Uterus (tissue), 2 donors: ENCODE measurements at regions not wholly inside any gene's neighbourhood (a gene's known extent, or its start where the extent isn't known, plus 50 kb on each side); places are given as distances from the start of the nearest gene placed in this dataset.
"Not testable (repeated sequence)": the region's sequence is repeated elsewhere in the genome, so short reads cannot be mapped to it uniquely, and the experiment has no call there.

Experiments used
- POLR2A ChIP-seq, 2 donors: fragments of 450-650 bp; IDR thresholded peaks; one replicate each; pipeline ENCODE4 v1.6.1; 2016; ENCODE audit warnings: antibody characterized with exemption in 2 of 2, mild to moderate bottlenecking in 1 of 2, moderate library complexity in 1 of 2
- TF ChIP-seq, protein P1 (sequence below), 4 experiments: fragments of 200-600 bp in 2 of 4; fragments of 450-650 bp in 2 of 4; sonication (generic) in 2 of 4; IDR thresholded peaks; one replicate each; pipeline ENCODE4 v1.5.1; 2016 to 2019; ENCODE audit warnings: antibody characterized with exemption in 4 of 4, mild to moderate bottlenecking in 2 of 4, moderate library complexity in 1 of 4

- TF ChIP-seq, protein P1, sequence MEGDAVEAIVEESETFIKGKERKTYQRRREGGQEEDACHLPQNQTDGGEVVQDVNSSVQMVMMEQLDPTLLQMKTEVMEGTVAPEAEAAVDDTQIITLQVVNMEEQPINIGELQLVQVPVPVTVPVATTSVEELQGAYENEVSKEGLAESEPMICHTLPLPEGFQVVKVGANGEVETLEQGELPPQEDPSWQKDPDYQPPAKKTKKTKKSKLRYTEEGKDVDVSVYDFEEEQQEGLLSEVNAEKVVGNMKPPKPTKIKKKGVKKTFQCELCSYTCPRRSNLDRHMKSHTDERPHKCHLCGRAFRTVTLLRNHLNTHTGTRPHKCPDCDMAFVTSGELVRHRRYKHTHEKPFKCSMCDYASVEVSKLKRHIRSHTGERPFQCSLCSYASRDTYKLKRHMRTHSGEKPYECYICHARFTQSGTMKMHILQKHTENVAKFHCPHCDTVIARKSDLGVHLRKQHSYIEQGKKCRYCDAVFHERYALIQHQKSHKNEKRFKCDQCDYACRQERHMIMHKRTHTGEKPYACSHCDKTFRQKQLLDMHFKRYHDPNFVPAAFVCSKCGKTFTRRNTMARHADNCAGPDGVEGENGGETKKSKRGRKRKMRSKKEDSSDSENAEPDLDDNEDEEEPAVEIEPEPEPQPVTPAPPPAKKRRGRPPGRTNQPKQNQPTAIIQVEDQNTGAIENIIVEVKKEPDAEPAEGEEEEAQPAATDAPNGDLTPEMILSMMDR (IDR thresholded peaks at IDR 0.05): not testable (repeated sequence)
- TF ChIP-seq POLR2A (IDR thresholded peaks at IDR 0.05): not testable (repeated sequence)
Measured at GRCh38 chr10:78344257-78344656, 310.6 kb downstream of the RPS24 start.
